ENCODE measurements at regions not wholly inside any gene's neighbourhood (a gene's known extent, or its start where the extent isn't known, plus 50 kb on each side); places are given as distances from the start of the nearest gene placed in this dataset.

DNA sequence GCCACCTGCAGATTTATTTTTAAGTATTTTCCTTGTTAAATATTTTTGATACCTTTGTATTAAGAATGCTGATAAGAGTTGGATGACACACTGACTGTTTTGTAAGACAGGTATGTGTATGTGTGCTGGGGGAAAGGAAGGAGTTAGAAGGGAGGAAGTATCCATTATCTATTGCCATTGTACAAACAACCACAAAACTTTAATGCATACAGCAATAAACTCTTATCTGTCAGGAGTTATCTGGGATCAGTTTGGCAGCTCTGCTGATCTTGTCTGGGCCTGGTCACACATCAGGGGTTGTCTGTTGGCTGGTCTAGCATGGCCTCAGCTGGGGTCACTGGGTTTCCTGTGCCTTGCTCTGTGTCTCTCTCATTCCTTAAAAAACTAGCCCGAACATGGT is 423.9 kb upstream of the USP24 start:
- DNase-seq = no peak

DNA sequence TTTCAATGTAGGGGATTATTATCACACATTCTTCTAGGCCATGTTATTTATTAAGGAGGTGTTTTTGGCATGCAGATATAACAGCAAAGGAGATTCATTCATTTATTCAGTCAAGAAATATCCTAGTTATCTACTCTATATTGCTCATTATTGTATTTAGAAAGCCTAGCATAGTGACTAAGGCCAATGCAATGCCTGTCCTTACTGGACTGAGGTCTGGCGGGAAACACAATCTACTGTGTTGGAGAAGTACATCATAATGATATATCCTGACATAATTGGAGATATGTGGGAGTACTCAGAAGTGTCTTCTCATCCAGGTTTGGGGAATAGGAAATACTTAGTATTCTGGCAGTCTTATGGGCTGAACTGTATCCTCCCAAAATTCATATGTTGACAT is 421.5 kb upstream of the USP24 start:
- no peak for DNase-seq

DNA sequence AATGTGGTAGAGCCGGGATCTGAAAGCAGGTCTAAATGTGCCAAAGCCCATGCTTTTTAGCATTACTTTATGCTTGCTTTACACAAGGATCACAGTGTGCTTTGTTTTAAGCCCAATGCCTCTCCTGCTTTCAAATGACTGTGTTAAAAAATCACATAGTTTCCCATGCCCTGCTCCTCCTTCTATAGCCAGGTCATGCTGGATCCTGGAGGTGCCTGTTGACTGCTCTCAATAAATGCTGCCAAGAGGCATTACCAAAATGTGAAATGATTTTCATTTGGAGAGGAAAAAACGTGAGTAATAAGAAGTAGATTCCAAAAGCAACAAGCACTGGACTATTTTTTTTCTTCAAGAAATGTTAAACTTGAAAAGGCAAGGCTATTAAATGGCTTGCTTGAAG is 420.7 kb upstream of the USP24 start:
- no peak for DNase-seq

DNA sequence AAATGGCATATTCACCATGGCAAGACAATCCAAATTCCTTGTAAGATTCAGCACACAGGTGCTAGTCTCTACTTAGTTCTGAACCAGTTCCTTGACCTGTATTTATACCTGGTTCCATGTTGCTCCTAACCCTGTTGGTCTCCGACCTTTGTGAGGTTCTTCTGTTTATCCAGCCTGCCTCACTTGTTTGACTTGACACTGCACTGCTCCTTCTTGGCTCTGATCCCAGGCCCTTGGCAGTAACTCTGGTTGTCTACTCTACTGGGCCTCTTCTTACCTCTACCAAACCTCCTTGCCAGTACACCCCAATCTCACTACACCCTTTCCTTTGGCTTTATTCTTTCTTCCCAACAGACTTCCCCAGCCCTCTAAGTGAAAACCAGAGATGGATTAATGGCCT is 419.4 kb upstream of the USP24 start:
- no peak for DNase-seq

DNA sequence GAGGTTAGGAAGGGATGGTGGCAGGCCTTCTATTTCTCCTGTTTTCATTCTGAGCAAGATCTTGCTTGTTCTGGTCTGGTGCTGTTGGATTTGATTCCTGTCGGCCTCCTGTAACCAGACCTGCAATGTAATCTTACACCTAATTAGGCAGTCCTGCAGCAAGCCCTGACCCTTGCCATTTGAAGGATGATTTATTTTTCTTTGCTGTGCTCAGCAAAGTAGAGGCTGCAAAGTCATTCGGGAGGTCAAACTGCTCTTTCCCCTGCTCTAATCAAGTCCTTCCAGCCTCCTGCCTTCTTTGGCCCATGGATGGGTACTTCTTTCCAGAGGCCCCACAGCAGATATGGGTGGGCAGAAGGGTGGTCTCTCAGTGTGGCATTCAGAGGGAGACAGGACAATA is 417.7 kb upstream of the USP24 start:
- no peak for DNase-seq

- DNase-seq = no peak
Observed at GRCh38 chr1:55632058-55632457, 416.9 kb upstream of the USP24 start.

DNA sequence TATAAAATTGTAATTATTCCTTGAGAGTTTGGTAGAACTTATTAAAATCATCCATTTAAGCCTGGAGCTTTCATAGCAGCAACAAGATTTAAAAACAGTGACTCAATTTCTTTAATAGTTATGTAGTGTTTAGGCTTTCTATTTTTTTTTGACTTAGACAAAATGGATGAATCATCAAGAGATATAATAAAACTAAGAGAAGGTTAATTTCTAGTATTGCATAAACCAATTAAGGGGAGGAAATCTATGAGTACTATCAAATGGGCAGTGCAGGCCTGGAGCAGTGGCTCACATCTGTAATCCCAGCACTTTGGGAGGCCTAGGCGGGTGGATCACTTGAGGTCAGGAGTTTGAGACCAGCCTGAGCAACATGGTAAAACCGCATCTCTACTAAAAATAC is 416.3 kb upstream of the USP24 start:
- no peak for DNase-seq

- DNase-seq = no peak
Observed at GRCh38 chr1:55626326-55626725, 411.2 kb upstream of the USP24 start.

- DNase-seq = no peak
Observed at GRCh38 chr1:55624766-55625165, 409.6 kb upstream of the USP24 start.

DNA sequence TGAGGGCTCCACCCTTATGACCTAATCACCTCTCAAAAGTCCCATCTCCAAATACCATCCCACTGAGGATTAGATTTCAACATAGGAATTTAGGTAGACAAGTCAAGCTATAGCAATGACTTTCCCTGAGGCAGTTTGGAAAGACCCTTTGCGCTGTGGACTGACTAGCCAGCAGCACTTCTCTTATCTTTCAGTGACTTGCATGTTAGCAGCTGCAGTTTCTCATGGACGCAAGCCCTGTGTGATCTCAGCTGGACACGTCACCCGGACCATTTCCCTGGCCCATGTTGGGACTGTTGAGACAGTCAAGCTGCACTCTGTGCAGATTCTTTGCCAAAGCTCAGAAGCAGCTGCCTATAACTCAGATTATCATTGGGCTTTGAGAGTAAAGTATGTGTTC is 408.1 kb upstream of the USP24 start:
- DNase-seq = no peak

DNA sequence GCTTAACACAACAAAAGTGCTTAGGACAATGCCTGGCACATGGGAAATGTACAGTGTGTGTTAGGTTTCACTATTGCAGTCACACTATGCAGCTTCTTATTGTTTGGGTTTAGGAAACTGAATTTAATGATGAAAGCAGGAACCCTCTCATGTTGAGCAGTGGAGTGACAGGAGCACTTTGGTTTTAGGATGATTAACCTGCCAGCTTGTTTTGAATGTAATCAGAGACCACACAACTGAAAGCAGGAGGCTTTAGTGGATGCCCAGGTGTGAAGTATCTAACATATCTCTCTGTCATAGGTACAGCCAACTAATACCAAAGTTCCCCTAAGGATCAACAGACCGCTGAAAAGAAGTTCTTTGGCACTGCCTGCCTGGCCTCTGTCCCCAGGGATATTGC is 406.9 kb upstream of the USP24 start:
- DNase-seq = no peak

- DNase-seq = no peak
Observed at GRCh38 chr1:55618199-55618598, 403.0 kb upstream of the USP24 start.

- no peak for DNase-seq
Observed at GRCh38 chr1:55617288-55617982, 402.3 kb upstream of the USP24 start.

DNA sequence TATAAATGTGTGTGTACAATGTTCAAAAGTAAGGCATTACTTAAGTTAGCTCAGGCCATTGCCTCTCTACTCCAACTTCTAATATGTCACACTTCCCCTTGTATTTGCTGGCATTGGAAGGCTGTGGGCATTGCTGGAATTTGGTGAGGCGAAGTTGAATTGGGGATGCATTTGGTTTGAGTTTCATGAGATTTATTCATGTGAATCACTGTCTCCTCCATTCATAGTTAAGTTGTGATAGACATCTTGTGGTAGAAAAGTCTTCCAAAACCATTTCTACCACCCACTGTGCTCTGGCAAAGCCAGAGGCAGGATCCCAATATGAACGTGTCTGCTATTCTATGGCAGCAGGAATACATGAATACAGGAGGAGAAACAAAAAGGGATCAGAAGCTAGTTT is 397.8 kb upstream of the USP24 start:
- no peak for DNase-seq

- DNase-seq = no peak
Observed at GRCh38 chr1:55611123-55611522, 396.0 kb upstream of the USP24 start.

- no peak for DNase-seq
Observed at GRCh38 chr1:55610203-55610602, 395.0 kb upstream of the USP24 start.

DNA sequence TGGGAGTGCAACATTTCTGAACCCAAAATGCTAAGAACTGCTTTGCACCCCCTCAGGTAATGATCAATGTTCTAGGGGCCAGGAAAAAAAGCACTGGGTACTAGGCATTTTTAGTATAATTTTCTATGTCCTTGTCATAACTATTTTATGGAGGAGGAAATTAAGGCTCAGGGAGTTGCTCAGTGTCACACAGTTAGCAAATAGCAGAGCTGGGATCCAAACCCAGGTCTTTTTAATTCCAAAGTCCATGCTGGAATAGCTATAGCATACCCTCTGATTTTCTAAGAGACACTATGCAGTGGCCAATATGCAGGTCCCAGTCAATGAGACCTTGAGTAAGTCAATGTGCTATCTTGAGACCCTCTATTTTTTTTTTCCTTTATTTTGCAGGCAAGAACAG is 394.5 kb upstream of the USP24 start:
- no peak for DNase-seq

DNA sequence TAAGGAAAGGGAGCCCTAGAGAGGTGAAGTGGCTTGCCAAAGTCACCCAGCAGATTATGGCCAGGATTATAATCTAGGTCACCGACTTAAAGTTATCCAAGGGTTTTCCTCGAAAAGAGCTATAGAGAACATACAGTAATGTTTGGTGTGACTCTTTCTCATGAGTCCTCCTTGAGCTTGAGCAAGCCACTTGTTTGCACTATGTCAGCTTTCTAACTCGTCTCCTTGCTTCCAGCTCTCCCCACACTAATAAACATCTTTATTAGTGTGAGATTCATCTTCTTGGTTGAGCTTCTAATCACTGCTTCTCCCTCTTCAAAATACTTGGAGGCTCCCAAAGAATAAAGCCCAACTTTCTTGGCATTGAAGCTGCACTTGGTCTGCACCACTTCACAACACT is 390.0 kb upstream of the USP24 start:
- no peak for DNase-seq

GRCh38 chr1:55604749-55605148 is 389.6 kb upstream of the USP24 start:
- no peak for DNase-seq

DNA sequence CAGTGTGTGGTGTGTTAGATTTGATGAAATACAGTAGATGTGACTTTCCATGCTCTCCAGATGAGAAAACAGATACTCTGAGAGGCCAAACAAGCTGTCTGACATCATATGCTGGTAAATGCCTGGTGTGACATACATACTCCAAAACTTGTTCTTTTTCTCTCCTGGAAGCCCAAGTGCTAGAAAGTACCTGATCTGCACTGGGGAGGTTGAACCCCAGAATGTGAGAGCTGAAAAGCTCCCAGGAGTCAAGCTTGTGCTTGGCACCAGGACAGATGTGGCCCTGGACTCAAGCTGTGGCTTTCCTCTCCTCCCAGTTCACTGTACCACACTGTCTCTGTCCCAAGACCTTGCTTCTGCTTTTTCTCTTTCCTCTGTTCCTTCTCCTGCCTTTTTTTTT is 389.0 kb upstream of the USP24 start:
- no peak for DNase-seq

GRCh38 chr1:55600242-55600641 is 385.1 kb upstream of the USP24 start:
- no peak for DNase-seq

- no peak for DNase-seq
Observed at GRCh38 chr1:55597910-55598309, 382.7 kb upstream of the USP24 start.

DNA sequence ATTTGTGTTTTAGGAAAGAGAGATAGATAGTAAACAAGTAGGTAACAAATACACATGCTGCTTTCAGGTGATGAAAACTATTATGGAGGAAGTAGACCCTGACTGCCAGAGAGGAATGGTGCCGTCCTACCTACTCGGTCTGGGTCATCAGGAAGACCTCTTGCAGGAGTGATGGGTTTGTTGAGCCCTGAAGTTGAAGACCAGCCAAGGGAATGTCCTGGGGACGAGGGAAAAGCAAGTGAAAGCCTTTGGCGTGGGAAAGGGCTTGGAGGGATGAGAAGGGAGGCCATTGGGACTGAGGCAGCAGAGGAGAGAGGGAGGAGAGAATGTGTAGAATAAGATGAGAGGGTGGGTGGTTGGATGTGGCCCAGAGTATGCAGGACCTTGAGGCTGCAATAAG is 379.5 kb upstream of the USP24 start:
- no peak for DNase-seq

DNA sequence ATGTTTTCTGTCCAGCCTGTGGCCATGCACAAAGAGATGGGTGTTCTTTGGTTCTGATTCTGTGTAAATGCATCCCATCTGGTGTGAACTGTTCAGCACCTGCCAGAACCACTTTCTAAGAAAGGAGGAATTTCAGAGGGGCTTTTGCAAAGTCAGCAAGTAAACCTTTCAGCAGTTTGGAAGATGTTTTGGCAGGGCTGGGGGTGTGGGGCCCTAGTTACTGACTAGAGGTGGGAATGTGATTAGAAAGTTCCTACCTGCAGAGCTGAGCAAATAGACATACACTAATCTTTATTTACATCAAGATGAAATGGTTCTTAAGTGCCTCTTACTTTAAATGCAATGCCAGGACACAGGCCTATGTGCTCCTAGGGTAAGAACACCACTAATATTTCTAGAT is 378.1 kb upstream of the USP24 start:
- DNase-seq = no peak

- DNase-seq = no peak
Observed at GRCh38 chr1:55592122-55592521, 377.0 kb upstream of the USP24 start.
